ENCODE measurements at regions not wholly inside any gene's neighbourhood (a gene's known extent, or its start where the extent isn't known, plus 50 kb on each side); places are given as distances from the start of the nearest gene placed in this dataset.
"Not testable (repeated sequence)": the region's sequence is repeated elsewhere in the genome, so short reads cannot be mapped to it uniquely, and the experiment has no call there.

- Histone ChIP-seq H3K4me3 (no peak overlapping the region), H3K9me3 (replicated peaks) (peaks cover 2% of the 10 kb centered on the region; the same call in 1 of the 2 replicates), H3K27ac (no peak overlapping the region), H3K27me3 (replicated peaks) (no peaks in the 10 kb centered on the region), H3K36me3 (no peaks in the 10 kb centered on the region), H3K4me1 (replicated peaks) (no peaks in the 10 kb centered on the region)
- no peak for DNase-seq (ENCODE audit: low read depth in 1 of 2, low spot score in 2 of 2)
Observed at GRCh38 chr12:69042970-69043369, 110.0 kb upstream of the CPM start.

GRCh38 chr12:69044887-69045286 lies 111.9 kb upstream of the CPM start:
- Histone ChIP-seq H3K36me3 (no peaks in the 10 kb centered on the region), H3K4me1 (replicated peaks) (no peaks in the 10 kb centered on the region), H3K4me3 (no peak overlapping the region), H3K9me3 (replicated peaks) (peaks cover 2% of the 10 kb centered on the region; the same call in 1 of the 2 replicates), H3K27ac (no peak overlapping the region), H3K27me3 (replicated peaks) (no peaks in the 10 kb centered on the region)
- no peak for DNase-seq (ENCODE audit: low read depth in 1 of 2, low spot score in 2 of 2)

DNA sequence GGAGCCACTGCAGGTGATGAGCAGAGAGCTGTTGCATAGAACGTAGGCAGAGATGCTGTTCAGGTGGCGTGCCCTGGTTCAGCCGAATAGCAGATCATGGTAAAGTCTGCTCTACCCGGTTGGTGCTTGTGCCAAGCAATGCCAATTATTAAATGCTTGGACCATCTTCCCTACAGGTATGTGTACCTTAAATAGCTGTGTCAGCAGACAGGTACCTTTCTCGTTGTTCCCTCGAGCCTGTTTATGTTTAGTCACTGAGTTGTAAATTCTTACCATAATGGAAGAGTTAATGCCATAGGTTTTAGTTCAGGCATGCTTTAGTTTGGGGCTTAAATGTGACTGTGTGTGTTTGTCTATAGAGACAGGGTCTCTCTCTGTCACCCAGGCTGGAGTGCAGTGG lies 112.5 kb upstream of the CPM start:
- DNase-seq (ENCODE audit: low read depth in 1 of 2, low spot score in 2 of 2): no peak
- no peaks in the 10 kb centered on the region for H3K4me1 ChIP-seq (replicated peaks)
- no peak overlapping the region for H3K27ac ChIP-seq
- H3K36me3 ChIP-seq: no peaks in the 10 kb centered on the region
- H3K27me3 ChIP-seq (replicated peaks): no peaks in the 10 kb centered on the region; the same call in 1 of the 2 replicates
- peaks cover 2% of the 10 kb centered on the region; the same call in 1 of the 2 replicates for H3K9me3 ChIP-seq (replicated peaks)
- H3K4me3 ChIP-seq: no peak overlapping the region

DNA sequence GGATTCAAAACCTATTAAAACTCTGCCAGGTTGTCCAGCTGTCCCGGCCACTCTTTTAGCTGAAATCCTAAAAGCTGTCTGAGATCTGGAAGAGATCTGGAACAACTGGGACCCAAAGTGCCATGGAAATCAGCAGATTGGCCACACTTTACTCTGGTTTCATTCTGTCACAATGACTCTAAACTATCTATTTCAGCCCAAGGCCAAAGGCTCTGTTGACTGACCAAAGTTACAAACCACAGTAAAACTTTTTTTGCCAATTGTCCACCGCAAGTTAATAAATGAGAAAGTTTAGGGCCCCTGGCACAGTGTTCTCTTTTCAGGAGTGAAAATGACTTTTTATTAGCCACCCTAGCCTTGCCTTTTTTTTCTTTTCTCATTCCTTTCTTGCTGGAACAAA lies 113.4 kb upstream of the CPM start:
- DNase-seq (ENCODE audit: low read depth in 1 of 2, low spot score in 2 of 2): no peak
- H3K9me3 ChIP-seq (replicated peaks): peaks cover 2% of the 10 kb centered on the region; the same call in 1 of the 2 replicates
- H3K27me3 ChIP-seq (replicated peaks): no peaks in the 10 kb centered on the region; the same call in 1 of the 2 replicates
- no peaks in the 10 kb centered on the region; the same call in 1 of the 2 replicates for H3K4me1 ChIP-seq (replicated peaks)
- H3K36me3 ChIP-seq: no peaks in the 10 kb centered on the region
- H3K4me3 ChIP-seq: no peak overlapping the region
- H3K27ac ChIP-seq: no peak overlapping the region

GRCh38 chr12:69046920-69047319 lies 113.9 kb upstream of the CPM start:
- Histone ChIP-seq H3K36me3 (no peaks in the 10 kb centered on the region), H3K9me3 (replicated peaks) (peaks cover 2% of the 10 kb centered on the region; the same call in 1 of the 2 replicates)
- DNase-seq (ENCODE audit: low read depth in 1 of 2, low spot score in 2 of 2): no peak

DNA sequence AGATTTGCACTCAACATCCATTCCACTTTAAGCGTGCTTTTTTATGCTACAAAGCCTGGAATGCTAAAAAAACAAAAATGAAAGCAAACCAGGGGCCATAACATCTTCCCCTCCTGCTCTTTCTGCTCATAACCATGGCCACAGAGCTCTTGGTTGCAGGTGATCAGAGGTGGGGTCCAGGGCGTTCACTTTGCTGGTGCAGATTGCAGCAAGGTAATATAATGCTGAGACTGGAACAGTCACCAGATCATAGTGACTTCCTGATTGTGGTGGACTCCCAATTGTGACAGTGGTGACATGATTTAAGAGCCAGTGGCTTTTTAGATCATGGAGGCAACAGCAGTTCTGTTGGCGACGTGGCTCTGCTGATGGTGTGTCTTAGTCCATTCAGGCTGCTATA lies 115.0 kb upstream of the CPM start:
- Histone ChIP-seq H3K36me3 (no peaks in the 10 kb centered on the region), H3K9me3 (replicated peaks) (peaks cover 2% of the 10 kb centered on the region; the same call in 1 of the 2 replicates), H3K4me1 (replicated peaks) (peaks cover 15% of the 10 kb centered on the region), H3K4me3 (no peak overlapping the region), H3K27me3 (replicated peaks) (no peaks in the 10 kb centered on the region; the same call in 1 of the 2 replicates), H3K27ac (no peak overlapping the region)
- DNase-seq (ENCODE audit: low read depth in 1 of 2, low spot score in 2 of 2): no peak

More at GRCh38 chr12:69046920-69047319, 113.9 kb upstream of the CPM start:
- H3K27ac ChIP-seq: no peak overlapping the region
- no peak overlapping the region for H3K4me3 ChIP-seq
- peaks cover 5% of the 10 kb centered on the region for H3K4me1 ChIP-seq (replicated peaks)
- H3K27me3 ChIP-seq (replicated peaks): no peaks in the 10 kb centered on the region; the same call in 1 of the 2 replicates

- H3K27ac ChIP-seq; H3K4me3 ChIP-seq; DNase-seq (ENCODE audit: low read depth in 1 of 2, low spot score in 2 of 2); H3K9me3 ChIP-seq (replicated peaks); H3K27me3 ChIP-seq (replicated peaks); H3K36me3 ChIP-seq: not testable (repeated sequence)
- H3K4me1 ChIP-seq (replicated peaks): peaks cover 30% of the 10 kb centered on the region
Observed at GRCh38 chr12:69049855-69050254, 116.9 kb upstream of the CPM start.

DNA sequence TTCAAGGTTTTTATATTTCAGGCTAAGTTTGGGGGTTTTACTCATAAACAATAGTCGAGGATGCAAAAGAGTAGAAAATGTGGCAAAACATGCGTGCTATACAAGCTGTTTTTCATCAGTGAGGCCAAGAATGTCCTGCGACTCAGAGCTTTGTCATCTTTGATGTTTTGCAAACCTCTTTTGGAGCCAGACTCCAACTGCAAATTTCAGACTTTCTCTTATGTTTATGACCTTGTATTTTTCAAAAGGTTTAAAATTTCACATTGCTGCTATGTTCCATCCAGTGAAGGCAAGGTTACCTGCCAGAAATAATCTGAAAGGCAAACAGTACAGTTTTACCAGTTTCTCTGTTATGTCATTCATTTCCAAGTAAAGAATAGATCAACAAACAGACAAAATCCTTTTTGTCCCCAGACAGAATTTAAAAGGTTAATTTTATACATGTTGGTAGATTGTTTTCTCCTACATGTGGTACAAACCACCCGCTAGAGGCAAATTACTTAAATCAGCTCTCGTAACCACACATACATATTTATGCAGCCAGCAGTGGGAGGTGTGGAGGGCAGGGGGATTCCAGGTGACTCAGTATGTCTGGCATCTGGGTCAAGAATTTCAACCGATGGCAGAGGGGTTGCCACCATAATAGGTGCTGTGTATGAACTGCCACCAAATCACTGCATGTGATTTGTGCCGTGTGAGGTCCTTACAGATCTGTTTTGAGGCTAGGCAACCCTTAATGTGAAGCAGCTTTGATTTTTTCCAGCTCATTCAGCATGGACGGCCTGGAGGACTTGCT lies 119.8 kb upstream of the CPM start:
- peak; percentile 94 to 95 for DNase-seq (ENCODE audit: low read depth in 1 of 2, low spot score in 2 of 2)
- Histone ChIP-seq H3K9me3 (replicated peaks) (no peaks in the 10 kb centered on the region), H3K27me3 (replicated peaks) (no peaks in the 10 kb centered on the region; the same call in 1 of the 2 replicates), H3K36me3 (no peaks in the 10 kb centered on the region), H3K27ac (peak overlapping the region; percentile 92), H3K4me3 (no peak overlapping the region), H3K4me1 (replicated peaks) (peaks cover 44% of the 10 kb centered on the region)

DNA sequence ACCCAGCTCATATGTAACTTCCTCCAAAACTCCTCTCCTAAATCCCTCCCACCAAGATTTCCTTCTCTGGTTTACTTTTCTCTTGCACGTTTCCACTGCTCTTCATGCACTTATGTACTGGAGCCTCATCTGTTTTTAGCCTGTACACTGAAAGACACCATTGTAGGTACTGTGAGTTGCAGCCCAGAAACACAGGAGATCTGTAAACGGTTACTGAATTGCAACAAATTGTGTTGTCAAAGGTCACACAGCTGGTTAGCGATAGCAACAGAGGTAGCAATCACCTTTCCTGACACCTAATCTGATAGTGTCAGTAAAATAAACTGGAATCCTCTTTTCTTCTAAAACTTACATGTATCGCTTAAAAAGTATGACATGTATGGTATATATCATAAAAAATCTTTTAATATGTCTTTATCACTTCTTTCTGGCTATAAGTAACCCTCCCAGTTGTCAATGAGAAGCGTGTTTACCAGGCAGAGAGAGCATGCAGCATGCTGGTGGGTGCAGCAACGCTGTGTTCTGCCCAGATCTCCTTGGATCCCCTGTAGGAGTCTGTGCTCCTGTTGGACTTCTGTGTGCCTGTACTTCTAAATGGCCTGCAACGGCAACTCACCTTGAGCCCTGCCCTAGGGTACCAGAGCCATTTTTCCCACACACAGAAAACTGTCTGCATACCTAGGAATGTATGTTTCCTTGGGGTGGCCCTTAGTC lies 121.5 kb upstream of the CPM start:
- Histone ChIP-seq H3K4me3 (no peak overlapping the region), H3K4me1 (replicated peaks) (peaks cover 52% of the 10 kb centered on the region), H3K27ac (peak overlapping the region; percentile 92), H3K9me3 (replicated peaks) (no peaks in the 10 kb centered on the region), H3K27me3 (replicated peaks) (no peaks in the 10 kb centered on the region; the same call in 1 of the 2 replicates), H3K36me3 (no peaks in the 10 kb centered on the region)
- DNase-seq (ENCODE audit: low read depth in 1 of 2, low spot score in 2 of 2): no peak

DNA sequence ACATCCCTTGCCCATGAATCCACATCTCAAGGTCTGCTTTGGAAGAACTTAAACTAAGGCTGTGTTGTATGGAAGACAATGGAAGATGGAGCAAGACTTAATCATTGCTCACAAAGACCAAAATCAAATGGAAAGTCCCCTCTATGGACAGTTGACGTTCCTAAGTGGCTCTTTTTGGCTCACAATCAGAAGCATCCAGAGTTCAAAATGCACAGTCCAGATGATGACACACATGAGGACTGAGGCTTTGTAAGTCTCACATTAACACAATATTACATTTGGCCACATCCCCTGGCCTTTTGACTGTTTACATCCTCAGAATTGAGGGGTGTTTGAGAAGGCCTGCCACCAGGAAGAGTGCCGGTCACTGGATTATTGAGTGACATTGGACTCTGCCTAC lies 122.3 kb upstream of the CPM start:
- no peak overlapping the region for H3K27ac ChIP-seq
- DNase-seq (ENCODE audit: low read depth in 1 of 2, low spot score in 2 of 2): no peak
- H3K27me3 ChIP-seq (replicated peaks): no peaks in the 10 kb centered on the region
- peaks cover 58% of the 10 kb centered on the region for H3K4me1 ChIP-seq (replicated peaks)
- H3K4me3 ChIP-seq: no peak overlapping the region
- no peaks in the 10 kb centered on the region for H3K36me3 ChIP-seq
- no peaks in the 10 kb centered on the region for H3K9me3 ChIP-seq (replicated peaks)

- Histone ChIP-seq H3K27me3 (replicated peaks) (no peaks in the 10 kb centered on the region), H3K9me3 (replicated peaks) (no peaks in the 10 kb centered on the region), H3K4me1 (replicated peaks) (peaks cover 58% of the 10 kb centered on the region), H3K4me3 (no peak overlapping the region), H3K36me3 (no peaks in the 10 kb centered on the region), H3K27ac (no peak overlapping the region)
- DNase-seq (ENCODE audit: low read depth in 1 of 2, low spot score in 2 of 2): no peak
Observed at GRCh38 chr12:69055706-69056105, 122.7 kb upstream of the CPM start.

DNA sequence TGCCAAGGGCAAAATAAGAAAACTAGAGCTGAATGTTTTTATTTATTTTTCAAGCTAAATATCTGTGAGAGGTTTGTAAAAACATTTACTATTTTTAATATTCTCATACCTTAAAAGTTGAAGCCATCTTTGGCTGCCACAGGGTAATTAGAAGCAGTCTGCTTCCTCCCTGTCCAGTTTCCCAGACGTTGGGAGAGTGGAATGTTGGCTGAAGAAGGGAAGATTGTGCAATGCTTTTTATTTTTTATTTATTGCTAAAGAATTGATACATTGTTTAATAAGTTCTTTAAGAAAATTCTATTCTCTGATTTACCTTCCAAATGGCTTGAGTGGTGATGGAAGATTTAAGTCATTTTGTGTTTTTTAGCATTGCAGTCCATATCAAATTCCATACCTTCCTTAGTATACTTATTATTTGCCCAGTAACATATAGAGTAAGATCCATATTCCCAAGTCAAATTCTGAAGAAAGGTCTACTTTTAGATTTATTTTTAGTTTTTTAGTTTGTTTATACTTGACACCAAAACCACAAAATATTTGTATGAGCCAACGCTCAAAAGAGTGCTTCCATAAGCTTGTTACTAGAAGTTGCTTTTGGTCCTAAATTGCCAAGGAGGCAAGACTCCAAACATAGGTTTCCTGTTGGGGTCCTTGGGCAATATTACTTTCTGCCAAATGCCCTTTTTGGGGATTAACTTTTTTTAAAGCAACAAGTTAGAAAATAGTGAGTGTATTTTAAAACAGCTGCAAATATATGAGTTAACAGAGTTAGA lies 124.0 kb upstream of the CPM start:
- Histone ChIP-seq H3K36me3 (no peaks in the 10 kb centered on the region), H3K27me3 (replicated peaks) (no peaks in the 10 kb centered on the region), H3K4me1 (replicated peaks) (peaks cover 62% of the 10 kb centered on the region), H3K4me3 (no peak overlapping the region), H3K9me3 (replicated peaks) (no peaks in the 10 kb centered on the region), H3K27ac (peak overlapping the region; percentile 13; the same call in 1 of the 2 replicates)
- DNase-seq (ENCODE audit: low read depth in 1 of 2, low spot score in 2 of 2): peak in 1 of 2 experiments; percentile 26

GRCh38 chr12:69057742-69058141 lies 124.8 kb upstream of the CPM start:
- no peaks in the 10 kb centered on the region for H3K27me3 ChIP-seq (replicated peaks)
- H3K4me3 ChIP-seq: no peak overlapping the region
- H3K36me3 ChIP-seq: no peaks in the 10 kb centered on the region
- H3K4me1 ChIP-seq (replicated peaks): peaks cover 55% of the 10 kb centered on the region
- H3K27ac ChIP-seq: no peak overlapping the region
- no peak for DNase-seq (ENCODE audit: low read depth in 1 of 2, low spot score in 2 of 2)
- H3K9me3 ChIP-seq (replicated peaks): no peaks in the 10 kb centered on the region
